ENCODE measurements at regions not wholly inside any gene's neighbourhood (a gene's known extent, or its start where the extent isn't known, plus 50 kb on each side); places are given as distances from the start of the nearest gene placed in this dataset.

DNA sequence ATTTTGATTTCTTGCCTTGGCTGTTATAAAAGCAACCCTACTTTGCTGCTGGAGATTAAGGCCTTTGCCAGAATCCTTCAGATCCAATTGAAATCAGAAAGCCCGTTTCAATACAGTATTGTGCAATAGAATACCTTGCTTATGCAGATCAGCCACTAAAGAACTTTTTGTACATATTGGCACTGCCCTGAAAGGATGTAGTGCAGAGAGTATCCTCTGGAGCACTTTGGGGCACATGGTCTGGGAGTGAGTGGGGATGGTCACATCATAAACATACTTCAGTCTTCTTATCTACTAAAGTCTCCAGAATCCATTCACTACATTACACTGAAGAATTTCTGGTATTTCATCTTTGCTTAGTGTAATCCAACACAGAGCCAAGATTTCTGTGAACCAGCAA is 189.0 kb downstream of the CENPF start:
- Mint-ChIP-seq H3K36me3 (ENCODE audit: low read depth) (peaks cover 4% of the 10 kb centered on the region; the same call in 1 of the 2 replicates), H3K4me1 (ENCODE audit: low read depth) (peaks cover 23% of the 10 kb centered on the region), H3K9me3 (no peaks in the 10 kb centered on the region), H3K27me3 (ENCODE audit: insufficient read depth) (peaks cover 4% of the 10 kb centered on the region; the same call in 1 of the 2 replicates), H3K4me3 (no peak overlapping the region), H3K27ac (no peak overlapping the region)
- TF ChIP-seq, protein P1, sequence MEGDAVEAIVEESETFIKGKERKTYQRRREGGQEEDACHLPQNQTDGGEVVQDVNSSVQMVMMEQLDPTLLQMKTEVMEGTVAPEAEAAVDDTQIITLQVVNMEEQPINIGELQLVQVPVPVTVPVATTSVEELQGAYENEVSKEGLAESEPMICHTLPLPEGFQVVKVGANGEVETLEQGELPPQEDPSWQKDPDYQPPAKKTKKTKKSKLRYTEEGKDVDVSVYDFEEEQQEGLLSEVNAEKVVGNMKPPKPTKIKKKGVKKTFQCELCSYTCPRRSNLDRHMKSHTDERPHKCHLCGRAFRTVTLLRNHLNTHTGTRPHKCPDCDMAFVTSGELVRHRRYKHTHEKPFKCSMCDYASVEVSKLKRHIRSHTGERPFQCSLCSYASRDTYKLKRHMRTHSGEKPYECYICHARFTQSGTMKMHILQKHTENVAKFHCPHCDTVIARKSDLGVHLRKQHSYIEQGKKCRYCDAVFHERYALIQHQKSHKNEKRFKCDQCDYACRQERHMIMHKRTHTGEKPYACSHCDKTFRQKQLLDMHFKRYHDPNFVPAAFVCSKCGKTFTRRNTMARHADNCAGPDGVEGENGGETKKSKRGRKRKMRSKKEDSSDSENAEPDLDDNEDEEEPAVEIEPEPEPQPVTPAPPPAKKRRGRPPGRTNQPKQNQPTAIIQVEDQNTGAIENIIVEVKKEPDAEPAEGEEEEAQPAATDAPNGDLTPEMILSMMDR (IDR thresholded peaks at IDR 0.05): no peak
- peak; percentile 21 for DNase-seq

DNA sequence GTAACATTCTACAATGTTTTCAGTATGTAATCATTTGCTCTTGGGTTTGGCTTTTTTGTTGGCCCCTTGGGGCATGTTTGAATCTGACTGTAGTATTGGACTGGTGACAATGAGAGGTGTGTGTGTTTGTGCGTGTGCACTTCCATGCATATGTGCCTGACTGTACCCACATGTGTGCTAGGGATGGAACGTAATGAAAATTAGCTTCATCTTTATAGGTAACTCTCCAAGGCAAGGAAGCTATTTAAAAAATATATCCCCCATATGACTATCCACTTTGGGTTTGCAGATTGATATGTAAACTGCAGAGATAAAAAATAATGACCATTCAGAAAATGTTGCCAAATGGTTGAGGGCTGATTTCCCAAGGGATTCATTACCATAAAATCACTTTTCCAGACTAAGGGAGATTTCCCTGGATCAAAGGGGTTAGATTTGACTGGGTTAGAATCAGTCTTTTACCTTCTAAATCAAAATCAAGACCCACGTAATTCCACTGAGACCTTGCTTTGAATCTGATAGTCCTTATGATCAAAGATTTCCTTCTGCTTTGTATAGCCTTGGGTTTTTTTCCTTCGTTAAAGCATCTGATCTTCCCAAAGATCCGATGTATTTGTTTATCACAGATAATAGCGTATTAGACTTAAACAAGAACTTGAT is 189.7 kb downstream of the CENPF start:
- Mint-ChIP-seq H3K4me1 (ENCODE audit: low read depth) (peaks cover 23% of the 10 kb centered on the region), H3K4me3 (no peak overlapping the region), H3K9me3 (no peaks in the 10 kb centered on the region), H3K27ac (no peak overlapping the region), H3K27me3 (ENCODE audit: insufficient read depth) (peaks cover 4% of the 10 kb centered on the region; the same call in 1 of the 2 replicates), H3K36me3 (ENCODE audit: low read depth) (peaks cover 5% of the 10 kb centered on the region; the same call in 1 of the 2 replicates)
- TF ChIP-seq, protein P1 (IDR thresholded peaks at IDR 0.05): no peak
- no peak for DNase-seq

DNA sequence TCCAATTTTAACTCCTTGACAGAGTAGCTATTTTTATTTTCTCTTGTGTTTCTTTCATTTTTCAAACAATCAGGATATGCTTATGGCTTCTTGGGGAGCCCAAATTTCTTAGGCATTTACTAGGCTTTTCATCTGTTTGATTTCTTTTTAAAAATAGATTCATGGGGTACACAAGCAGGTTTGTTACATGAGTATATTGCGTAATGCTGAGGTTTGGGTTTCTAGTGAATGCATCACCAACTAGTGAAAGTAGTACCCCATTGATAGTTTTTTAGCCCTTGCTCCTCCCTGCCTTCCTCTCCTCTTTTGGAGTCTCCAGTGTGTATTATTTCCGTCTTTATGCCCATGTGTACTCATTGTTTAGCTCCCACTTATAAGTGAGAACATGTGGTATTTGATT is 190.7 kb downstream of the CENPF start:
- DNase-seq: no peak
- Mint-ChIP-seq H3K27ac (no peak overlapping the region), H3K4me1 (ENCODE audit: low read depth) (peaks cover 23% of the 10 kb centered on the region), H3K9me3 (no peaks in the 10 kb centered on the region), H3K4me3 (no peak overlapping the region), H3K36me3 (ENCODE audit: low read depth) (peaks cover 5% of the 10 kb centered on the region; the same call in 1 of the 2 replicates), H3K27me3 (ENCODE audit: insufficient read depth) (peaks cover 5% of the 10 kb centered on the region; the same call in 1 of the 2 replicates)
- TF ChIP-seq, protein P1 (IDR thresholded peaks at IDR 0.05): no peak

DNA sequence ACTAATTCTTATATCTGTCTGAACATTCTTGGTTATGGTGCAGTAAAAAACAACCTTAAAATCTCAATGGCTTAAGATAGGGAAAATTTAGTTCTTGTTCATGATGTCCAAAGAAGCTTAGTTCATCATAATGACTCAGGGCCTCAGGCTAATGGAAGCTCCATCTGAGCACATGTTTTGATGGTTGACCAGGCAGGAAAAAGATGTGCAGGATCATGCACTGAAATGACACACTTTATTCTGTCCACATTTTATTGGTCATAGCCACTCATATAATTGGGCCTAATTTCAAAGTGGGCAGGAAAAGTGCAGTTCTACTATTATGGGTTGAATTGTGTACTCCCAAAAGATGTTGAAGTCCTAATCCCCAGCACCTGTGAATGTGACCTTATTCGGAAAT is 198.2 kb downstream of the CENPF start:
- TF ChIP-seq, protein P1 (IDR thresholded peaks at IDR 0.05): no peak
- no peak overlapping the region for H3K4me3 Mint-ChIP-seq
- peaks cover 13% of the 10 kb centered on the region for H3K4me1 Mint-ChIP-seq (ENCODE audit: low read depth)
- peaks cover 2% of the 10 kb centered on the region; the same call in 1 of the 2 replicates for H3K27me3 Mint-ChIP-seq (ENCODE audit: insufficient read depth)
- peaks cover 6% of the 10 kb centered on the region for H3K9me3 Mint-ChIP-seq
- peak; percentile 49 for DNase-seq
- peaks cover 12% of the 10 kb centered on the region for H3K36me3 Mint-ChIP-seq (ENCODE audit: low read depth)
- H3K27ac Mint-ChIP-seq: no peak overlapping the region

DNA sequence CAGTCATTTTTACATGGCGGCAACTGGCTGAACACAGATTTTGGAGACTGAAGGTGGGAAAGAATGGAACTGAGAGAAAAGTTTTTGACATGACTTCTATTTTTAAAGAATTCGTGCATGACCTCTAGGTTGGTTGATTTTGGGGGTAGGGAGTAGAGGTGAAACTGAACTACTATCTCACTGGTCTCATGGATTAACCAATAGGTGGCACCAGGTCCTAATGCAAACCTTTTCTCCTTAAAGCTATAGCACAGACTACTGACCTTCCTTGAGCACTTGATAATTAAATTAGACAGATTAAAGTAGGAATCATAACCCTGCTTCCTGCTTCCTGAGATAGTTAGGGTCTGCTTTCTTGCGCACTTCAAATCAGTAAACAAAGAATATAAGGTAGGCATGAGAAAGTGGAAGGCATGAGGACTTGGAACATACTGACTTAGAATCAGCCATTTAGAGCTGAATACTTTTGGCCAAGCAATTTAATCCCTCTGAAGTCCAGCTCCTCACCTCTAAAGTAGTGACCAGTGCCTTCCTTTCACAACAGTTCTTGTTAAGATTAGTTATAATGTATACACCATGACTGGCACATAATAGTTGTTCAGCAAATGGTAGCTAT is 206.0 kb downstream of the CENPF start:
- peaks cover 35% of the 10 kb centered on the region for H3K4me1 Mint-ChIP-seq (ENCODE audit: low read depth)
- H3K27ac Mint-ChIP-seq: no peak overlapping the region
- TF ChIP-seq, protein P1 (IDR thresholded peaks at IDR 0.05): peak; percentile 81
- no peak overlapping the region for H3K4me3 Mint-ChIP-seq
- DNase-seq: peak; percentile 55
- H3K36me3 Mint-ChIP-seq (ENCODE audit: low read depth): peaks cover 23% of the 10 kb centered on the region
- H3K9me3 Mint-ChIP-seq: peaks cover 15% of the 10 kb centered on the region
- H3K27me3 Mint-ChIP-seq (ENCODE audit: insufficient read depth): no peaks in the 10 kb centered on the region
